ENCODE measurements at regions not wholly inside any gene's neighbourhood (a gene's known extent, or its start where the extent isn't known, plus 50 kb on each side); places are given as distances from the start of the nearest gene placed in this dataset.

GRCh38 chr12:94702696-94703095, 52.3 kb upstream of the TMCC3 start:
- no peak for TF ChIP-seq CTCF (IDR thresholded peaks at IDR 0.05 in 4 of 5, conservative IDR thresholded peaks at IDR 0.05 in 1 of 5)
- TF ChIP-seq POLR2A (IDR thresholded peaks at IDR 0.05), result no peak

All from gastrocnemius medialis (tissue), 4 donors.